K562 (cell line): ENCODE measurements at regions not wholly inside any gene's neighbourhood (a gene's known extent, or its start where the extent isn't known, plus 50 kb on each side); places are given as distances from the start of the nearest gene placed in this dataset.

Source experiments
- ATAC-seq: fragments of 200-7000 bp; cut with Tn5 transposase; 3 replicates; pipeline ENCODE4 v1.9.1; 2020; ENCODE audit warnings: moderate library complexity
- BruUV-seq: library from RNA; stranded (reverse); fragments of 400-500 nt; replicated peaks from 2 replicates; lab custom pipeline; 2021; lab: Mats Ljungman, UMichigan
- CTCF ChIA-PET: fragments of 300-600 bp; formaldehyde crosslinking; extraction: SDS; loops from one replicate; lab custom pipeline; 2021; ENCODE audit warnings: low intra/inter-chr PET ratio; lab: Yijun Ruan, JAX
- POLR2A ChIA-PET: fragments of 300-600, 350-650 bp; sonication (Branson Sonifier 250); formaldehyde crosslinking; extraction: SDS; loops from one replicate; lab custom pipeline; 2021; ENCODE audit warnings: antibody characterized with exemption, inconsistent platforms; lab: Yijun Ruan, JAX
- DNase-seq, 4 experiments: peaks; one replicate each; pipeline versions ENCODE4 v3.0.0 to v3.0.0-alpha.2; 2011 to 2018; ENCODE audit warnings: low spot score in 3 of 4, mixed read lengths in 3 of 4; ENCODE audit errors: extremely low read depth in 1 of 4
- FAIRE-seq: peaks from 2 replicates; lab custom pipeline; 2011; peaks lifted over from hg19 to GRCh38; lab: Jason Lieb, UNC
- H2AFZ ChIP-seq: 2 replicates; pipeline ENCODE4 v1.6.0; 2011; ENCODE audit warnings: low read depth, low read length, control low read depth, inconsistent platforms
- H3K27ac ChIP-seq: fragments of 200-600 bp; 3 replicates; pipeline ENCODE4 v1.8.0; 2011; ENCODE audit warnings: low read depth, mild to moderate bottlenecking, control low read depth, inconsistent platforms, low read length, moderate library complexity, mixed read lengths; ENCODE audit errors: extremely low read depth
- H3K27me3 ChIP-seq, 2 experiments: fragments of 300-600 bp in 1 of 2; 2 replicates in 1 of 2; 3 replicates in 1 of 2; pipeline versions ENCODE4 v1.6.0 to v1.8.0; 2011; ENCODE audit warnings: inconsistent platforms in 2 of 2, low read length in 2 of 2, mild to moderate bottlenecking in 1 of 2, mixed read lengths in 1 of 2, moderate library complexity in 1 of 2; ENCODE audit not compliant: control insufficient read depth in 2 of 2, insufficient read depth in 2 of 2
- H3K36me3 ChIP-seq: fragments of 300-600 bp; 3 replicates; pipeline ENCODE4 v1.8.0; 2011; ENCODE audit warnings: mild to moderate bottlenecking, low read length, inconsistent platforms; ENCODE audit not compliant: control insufficient read depth, insufficient read depth
- H3K4me1 ChIP-seq, 2 experiments: fragments of 200-600 bp in 1 of 2; replicated peaks in 1 of 2; 2 replicates in 1 of 2; 3 replicates in 1 of 2; pipeline versions ENCODE4 v1.5.1 to v1.8.0; 2011; ENCODE audit warnings: inconsistent platforms in 2 of 2, low read length in 2 of 2, mild to moderate bottlenecking in 1 of 2, mixed read lengths in 1 of 2, moderate library complexity in 1 of 2; ENCODE audit not compliant: control insufficient read depth in 2 of 2, insufficient read depth in 2 of 2
- H3K4me2 ChIP-seq: 2 replicates; pipeline ENCODE4 v1.6.1; 2011; ENCODE audit warnings: low read length, control low read depth, inconsistent platforms, mixed read lengths; ENCODE audit not compliant: insufficient read depth
- H3K4me3 ChIP-seq: fragments of 200-600 bp; sonication (generic), shearing (Covaris generic); 2 replicates; pipeline ENCODE4 v1.5.1; 2016; ENCODE audit warnings: control low read depth, inconsistent platforms
- H3K79me2 ChIP-seq: fragments of 200-600 bp; 3 replicates; pipeline ENCODE4 v1.8.0; 2011; ENCODE audit warnings: low read length, inconsistent platforms; ENCODE audit not compliant: control insufficient read depth, insufficient read depth
- H3K9ac ChIP-seq, 2 experiments: 2 replicates each; pipeline versions ENCODE4 v1.6.0 to v1.6.1; 2011; ENCODE audit warnings: low read depth in 2 of 2, low read length in 2 of 2, control low read depth in 1 of 2, inconsistent platforms in 1 of 2, mild to moderate bottlenecking in 1 of 2, mixed read lengths in 1 of 2; ENCODE audit not compliant: insufficient read depth in 1 of 2
- H3K9me1 ChIP-seq: one replicate; pipeline ENCODE4 v1.6.0; 2011; ENCODE audit warnings: inconsistent platforms, mild to moderate bottlenecking, low read length, moderate library complexity; ENCODE audit not compliant: control insufficient read depth, insufficient read depth
- H3K9me3 ChIP-seq: replicated peaks from 2 replicates; pipeline ENCODE4 v1.5.1; 2011; ENCODE audit warnings: low read depth, low read length, inconsistent platforms; ENCODE audit not compliant: control insufficient read depth, insufficient read depth
- H4K20me1 ChIP-seq: replicated peaks from 2 replicates; pipeline ENCODE4 v1.6.1; 2011; ENCODE audit warnings: low read length, inconsistent platforms, mixed read lengths; ENCODE audit not compliant: control insufficient read depth, insufficient read depth
- CBX8 ChIP-seq: fragments of 200-600 bp; sonication (generic); IDR thresholded peaks from 2 replicates; pipeline ENCODE4 v1.6.1; 2012; ENCODE audit warnings: borderline replicate concordance, mixed run types, low read depth, mild to moderate bottlenecking, moderate library complexity, mixed read lengths, low read length, control low read depth, inconsistent platforms; ENCODE audit not compliant: poor library complexity, severe bottlenecking; ENCODE audit errors: extremely low read depth
- TBP ChIP-seq: optimal IDR thresholded peaks from 2 replicates; pipeline ENCODE3; 2011; ENCODE audit warnings: low read depth, low read length, improper control_type of control experiment
- ZNF395 ChIP-seq: fragments of 200-800 bp; sonication (Bioruptor generic); IDR thresholded peaks from 2 replicates; pipeline ENCODE4 v1.6.1; 2017; ENCODE audit warnings: missing genetic modification characterization, missing compliant biosample characterization
- WGBS: fragments of 100-300 bp; shearing (Covaris generic); methylation state at CpG from one replicate; pipeline ENCODE4 v1.1.6; 2016; ENCODE audit warnings: low coverage, mixed read lengths; ENCODE audit not compliant: insufficient coverage; ENCODE audit errors: missing lambda C conversion rate; 5-methylcytosine and 5-hydroxymethylcytosine counted together
- in situ Hi-C: fragments of 300-500 bp; cut with MboI; formaldehyde crosslinking; loops from 4 replicates; pipeline ENCODE4 v1.15.0; 2018; ENCODE audit warnings: inconsistent platforms, mixed read lengths
- intact Hi-C: fragments of 100-400 bp; cut with micrococcal nuclease; formaldehyde crosslinking; loops from 2 replicates; pipeline ENCODE4 v1.14.2; 2022
- TF ChIP-seq, protein P1 (sequence below), 2 experiments: fragments of 150-350 bp in 1 of 2; IDR thresholded peaks; 2 replicates each; pipeline ENCODE4 v1.6.1; 2012 to 2016; ENCODE audit warnings: low read depth in 2 of 2, low read length in 2 of 2, mild to moderate bottlenecking in 1 of 2, moderate library complexity in 1 of 2

DNA sequence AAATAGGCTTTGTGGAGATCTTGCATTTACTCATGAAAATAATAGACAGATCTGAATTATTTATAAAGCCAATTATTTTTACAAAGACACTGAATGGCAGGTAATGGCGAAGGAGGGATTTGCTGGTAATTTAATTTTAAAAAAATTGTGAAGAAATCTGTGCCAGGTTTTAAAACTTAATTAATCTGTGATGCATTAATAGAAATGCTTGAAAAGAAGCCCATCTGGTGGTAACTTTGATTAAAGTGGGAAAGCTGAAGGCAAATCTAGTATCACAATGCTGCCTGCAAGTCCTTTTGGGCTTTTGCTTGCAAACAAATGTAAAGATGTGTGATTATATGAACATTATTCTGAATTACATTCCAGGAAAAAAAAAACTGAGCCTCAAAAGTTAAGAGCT, 433.2 kb upstream of the DEPDC1 start:
- H3K27me3 ChIP-seq = no peaks in the 10 kb centered on the region
- no peak overlapping the region for H3K4me3 ChIP-seq
- TF ChIP-seq TBP = no peak
- no peak for TF ChIP-seq CBX8
- no peak for TF ChIP-seq ZNF395
- TF ChIP-seq, protein P1, sequence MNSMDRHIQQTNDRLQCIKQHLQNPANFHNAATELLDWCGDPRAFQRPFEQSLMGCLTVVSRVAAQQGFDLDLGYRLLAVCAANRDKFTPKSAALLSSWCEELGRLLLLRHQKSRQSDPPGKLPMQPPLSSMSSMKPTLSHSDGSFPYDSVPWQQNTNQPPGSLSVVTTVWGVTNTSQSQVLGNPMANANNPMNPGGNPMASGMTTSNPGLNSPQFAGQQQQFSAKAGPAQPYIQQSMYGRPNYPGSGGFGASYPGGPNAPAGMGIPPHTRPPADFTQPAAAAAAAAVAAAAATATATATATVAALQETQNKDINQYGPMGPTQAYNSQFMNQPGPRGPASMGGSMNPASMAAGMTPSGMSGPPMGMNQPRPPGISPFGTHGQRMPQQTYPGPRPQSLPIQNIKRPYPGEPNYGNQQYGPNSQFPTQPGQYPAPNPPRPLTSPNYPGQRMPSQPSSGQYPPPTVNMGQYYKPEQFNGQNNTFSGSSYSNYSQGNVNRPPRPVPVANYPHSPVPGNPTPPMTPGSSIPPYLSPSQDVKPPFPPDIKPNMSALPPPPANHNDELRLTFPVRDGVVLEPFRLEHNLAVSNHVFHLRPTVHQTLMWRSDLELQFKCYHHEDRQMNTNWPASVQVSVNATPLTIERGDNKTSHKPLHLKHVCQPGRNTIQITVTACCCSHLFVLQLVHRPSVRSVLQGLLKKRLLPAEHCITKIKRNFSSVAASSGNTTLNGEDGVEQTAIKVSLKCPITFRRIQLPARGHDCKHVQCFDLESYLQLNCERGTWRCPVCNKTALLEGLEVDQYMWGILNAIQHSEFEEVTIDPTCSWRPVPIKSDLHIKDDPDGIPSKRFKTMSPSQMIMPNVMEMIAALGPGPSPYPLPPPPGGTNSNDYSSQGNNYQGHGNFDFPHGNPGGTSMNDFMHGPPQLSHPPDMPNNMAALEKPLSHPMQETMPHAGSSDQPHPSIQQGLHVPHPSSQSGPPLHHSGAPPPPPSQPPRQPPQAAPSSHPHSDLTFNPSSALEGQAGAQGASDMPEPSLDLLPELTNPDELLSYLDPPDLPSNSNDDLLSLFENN (IDR thresholded peaks at IDR 0.05; ENCODE audit: low read depth in 2 of 2, low read length in 2 of 2) = no peak
- TF ChIP-seq, all 486 proteins: peak for 0
- Histone ChIP-seq H3K4me1 (no peaks in the 10 kb centered on the region), H3K79me2 (no peaks in the 10 kb centered on the region), H3K36me3 (no peaks in the 10 kb centered on the region), H4K20me1 (no peaks in the 10 kb centered on the region), H3K4me2 (no peak overlapping the region), H3K27ac (no peak overlapping the region), H3K9me1 (no peaks in the 10 kb centered on the region), H3K9ac (no peak overlapping the region), H2AFZ (no peak overlapping the region), H3K9me3 (no peaks in the 10 kb centered on the region)
- intact Hi-C loops (no loop called here), in situ Hi-C loops (no loop called here)
- POLR2A ChIA-PET = no interaction called here
- DNase-seq = no peak
- FAIRE-seq = no peak
- no TSS peak for BruUV-seq
- no peak for ATAC-seq
- CTCF ChIA-PET = no interaction called here
- 0% methylated on average over 1 of the region's 1 CpG for WGBS
